ENCODE measurements at regions not wholly inside any gene's neighbourhood (a gene's known extent, or its start where the extent isn't known, plus 50 kb on each side); places are given as distances from the start of the nearest gene placed in this dataset.
"Not testable (repeated sequence)": the region's sequence is repeated elsewhere in the genome, so short reads cannot be mapped to it uniquely, and the experiment has no call there.

DNA sequence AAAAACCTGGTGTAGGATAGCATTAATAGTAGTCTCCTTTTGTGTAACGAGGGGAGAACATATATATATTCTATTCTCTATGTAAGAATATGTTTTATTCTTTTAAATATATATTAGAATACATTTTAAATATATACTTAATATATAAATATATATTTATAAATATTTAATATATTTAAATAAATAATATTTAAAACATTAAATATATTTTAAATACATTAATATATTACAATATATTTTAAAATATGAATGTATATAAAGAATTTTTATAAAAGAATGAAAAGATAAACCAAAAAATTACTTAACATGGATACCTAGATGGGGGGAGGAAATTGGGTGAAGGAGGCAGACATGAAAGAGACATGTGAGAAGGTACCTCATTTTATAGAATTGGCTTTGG is 53.0 kb upstream of the ZNF831 start:
- no peaks in the 10 kb centered on the region for H3K27me3 Mint-ChIP-seq
- H3K36me3 Mint-ChIP-seq: no peaks in the 10 kb centered on the region
- H3K27ac Mint-ChIP-seq: no peak overlapping the region
- DNase-seq: no peak
- no peaks in the 10 kb centered on the region for H3K4me1 Mint-ChIP-seq (ENCODE audit: low read depth)
- peaks cover 2% of the 10 kb centered on the region for H3K9me3 Mint-ChIP-seq
- POLR2A ChIA-PET: no interaction called here
- intact Hi-C loops (cut with micrococcal nuclease): no loop called here
- CTCF ChIA-PET: interaction anchor here (0.8 to 1.9 kb wide), 3 partner anchors 8 to 97 kb away, joined by 4 to 8 read pairs (median 5); no protein-coding TSS in a partner anchor
- H3K4me3 Mint-ChIP-seq: no peak overlapping the region

DNA sequence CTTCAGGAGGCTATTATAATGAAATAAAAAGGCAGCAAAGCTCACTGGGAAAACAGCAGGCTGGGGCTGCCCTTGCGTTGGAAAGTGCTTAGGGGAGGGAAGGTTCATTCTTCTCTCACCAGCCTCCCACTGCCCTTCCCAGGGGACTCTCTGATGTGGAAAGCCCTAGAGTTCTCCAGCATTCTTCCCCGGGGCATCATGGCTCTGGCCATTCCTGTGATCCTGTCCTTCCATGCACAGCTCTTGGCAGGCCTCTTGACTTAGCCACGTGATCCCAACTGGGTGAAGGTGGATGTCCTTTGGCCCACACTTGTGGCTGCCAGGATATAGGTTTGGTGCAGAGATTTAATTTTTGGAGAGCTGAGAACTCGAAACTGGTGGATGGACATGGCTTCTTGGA is 58.0 kb upstream of the ZNF831 start:
- Mint-ChIP-seq H3K36me3 (no peaks in the 10 kb centered on the region), H3K4me1 (ENCODE audit: low read depth) (peaks cover 13% of the 10 kb centered on the region), H3K27ac (no peak overlapping the region), H3K27me3 (no peaks in the 10 kb centered on the region), H3K9me3 (no peaks in the 10 kb centered on the region), H3K4me3 (no peak overlapping the region)
- CTCF ChIA-PET: interaction anchor here (0.8 to 3.5 kb wide), 3 partner anchors 102 to 350 kb away, joined by 4 to 13 read pairs (median 5); no protein-coding TSS in a partner anchor
- POLR2A ChIA-PET: interaction anchor here (1.9 kb wide), 1 partner anchor 102 kb away, joined by 5 read pairs; no protein-coding TSS in a partner anchor
- no peak for DNase-seq
- intact Hi-C loops (cut with micrococcal nuclease): no loop called here

DNA sequence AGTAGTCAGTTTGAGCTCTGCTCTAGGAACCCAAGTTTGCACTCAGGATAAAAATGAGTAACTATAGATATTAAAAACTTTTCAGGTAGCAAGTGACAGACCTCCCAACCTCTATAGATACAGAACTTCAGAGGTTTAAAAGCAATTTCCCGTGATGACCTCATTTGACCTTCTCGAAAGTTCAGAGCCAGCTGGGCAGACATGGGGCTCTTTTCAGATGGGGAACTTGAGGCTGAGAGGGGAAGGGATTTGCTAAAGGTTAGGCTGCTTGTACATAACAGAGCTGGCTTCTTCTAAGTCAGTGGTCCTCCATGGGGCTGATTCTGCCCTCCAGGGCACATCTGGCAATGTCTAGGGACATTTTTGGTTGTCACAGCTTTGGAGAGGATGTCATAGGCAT is 58.8 kb upstream of the ZNF831 start:
- ChIA-PET POLR2A (no interaction called here), CTCF (interaction anchor here (2.2 to 3.5 kb wide), 2 partner anchors 103 to 117 kb away, joined by 5 to 13 read pairs; no protein-coding TSS in a partner anchor)
- Mint-ChIP-seq H3K27me3 (no peaks in the 10 kb centered on the region), H3K9me3 (no peaks in the 10 kb centered on the region), H3K4me1 (ENCODE audit: low read depth) (peaks cover 13% of the 10 kb centered on the region), H3K36me3 (no peaks in the 10 kb centered on the region), H3K4me3 (no peak overlapping the region), H3K27ac (no peak overlapping the region)
- intact Hi-C loops (cut with micrococcal nuclease): loop anchor here (5.0 kb wide), 1 partner anchor 42 kb away; no protein-coding TSS in a partner anchor
- no peak for DNase-seq

DNA sequence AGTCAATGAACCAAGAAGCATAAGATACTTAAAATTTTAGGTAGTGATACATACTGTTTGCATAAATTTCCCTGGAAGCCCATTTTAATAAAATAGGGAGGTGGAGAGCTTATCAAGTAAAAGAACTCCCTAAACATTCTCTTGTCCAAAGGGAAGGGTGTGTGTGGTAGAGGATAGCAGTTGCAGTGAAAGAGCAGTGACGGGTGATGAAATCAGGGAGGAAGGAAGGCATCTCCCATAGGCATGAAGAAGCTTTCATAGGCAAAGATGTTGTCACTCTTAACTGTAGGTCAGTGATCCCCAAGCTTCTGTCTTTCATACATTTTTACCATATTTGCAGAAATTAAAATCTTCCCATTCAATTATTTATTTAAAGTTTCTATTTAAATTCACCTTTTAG is 60.0 kb upstream of the ZNF831 start:
- intact Hi-C loops (cut with micrococcal nuclease): loop anchor here (2.0 to 5.0 kb wide), 3 partner anchors 19 to 63 kb away; no protein-coding TSS in a partner anchor
- H3K27ac Mint-ChIP-seq: no peak overlapping the region
- H3K4me3 Mint-ChIP-seq: no peak overlapping the region
- H3K36me3 Mint-ChIP-seq: no peaks in the 10 kb centered on the region
- no peaks in the 10 kb centered on the region for H3K27me3 Mint-ChIP-seq
- POLR2A ChIA-PET: interaction anchor here (0.8 to 2.0 kb wide), 2 partner anchors 9 to 18 kb away, joined by 3 to 7 read pairs; no protein-coding TSS in a partner anchor
- H3K4me1 Mint-ChIP-seq (ENCODE audit: low read depth): peaks cover 13% of the 10 kb centered on the region
- CTCF ChIA-PET: interaction anchor here (1.2 to 3.5 kb wide), 5 partner anchors 16 to 299 kb away, joined by 3 to 15 read pairs (median 8); no protein-coding TSS in a partner anchor
- no peak for DNase-seq
- H3K9me3 Mint-ChIP-seq: no peaks in the 10 kb centered on the region

DNA sequence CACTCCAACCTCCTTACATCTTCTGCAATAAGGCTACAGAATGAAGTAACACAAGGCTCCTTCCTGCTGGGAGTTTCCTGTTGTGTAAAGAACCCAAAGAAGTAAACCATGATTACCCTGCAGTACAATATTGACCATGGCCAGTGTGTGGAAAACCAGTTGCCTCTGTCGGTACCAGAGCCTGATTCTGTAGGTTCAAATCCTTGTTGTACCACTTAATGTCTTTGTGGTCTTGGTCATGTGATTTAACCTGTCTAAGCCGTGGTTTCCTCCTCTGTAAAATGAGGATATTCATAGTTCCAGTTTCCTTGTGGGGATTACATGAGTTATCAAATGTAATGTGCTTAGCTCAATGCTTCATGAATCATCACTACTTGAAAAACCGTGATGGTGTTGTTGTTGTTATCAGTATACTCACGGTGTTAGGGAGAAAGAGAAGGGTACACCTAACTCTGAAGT is 60.3 kb upstream of the PRELID3B start:
- DNase-seq: no peak
- intact Hi-C loops (cut with micrococcal nuclease): loop anchor here (2.0 to 5.0 kb wide), 3 partner anchors 20 to 64 kb away; no protein-coding TSS in a partner anchor
- H3K4me3 Mint-ChIP-seq: no peak overlapping the region
- H3K9me3 Mint-ChIP-seq: no peaks in the 10 kb centered on the region
- POLR2A ChIA-PET: interaction anchor here (2.0 kb wide), 1 partner anchor 19 kb away, joined by 7 read pairs; no protein-coding TSS in a partner anchor
- peak overlapping the region; percentile 18 for H3K27ac Mint-ChIP-seq
- H3K36me3 Mint-ChIP-seq: no peaks in the 10 kb centered on the region
- CTCF ChIA-PET: interaction anchor here (0.9 to 3.5 kb wide), 6 partner anchors 15 to 300 kb away, joined by 3 to 15 read pairs (median 6); no protein-coding TSS in a partner anchor
- peaks cover 13% of the 10 kb centered on the region for H3K4me1 Mint-ChIP-seq (ENCODE audit: low read depth)
- no peaks in the 10 kb centered on the region for H3K27me3 Mint-ChIP-seq

DNA sequence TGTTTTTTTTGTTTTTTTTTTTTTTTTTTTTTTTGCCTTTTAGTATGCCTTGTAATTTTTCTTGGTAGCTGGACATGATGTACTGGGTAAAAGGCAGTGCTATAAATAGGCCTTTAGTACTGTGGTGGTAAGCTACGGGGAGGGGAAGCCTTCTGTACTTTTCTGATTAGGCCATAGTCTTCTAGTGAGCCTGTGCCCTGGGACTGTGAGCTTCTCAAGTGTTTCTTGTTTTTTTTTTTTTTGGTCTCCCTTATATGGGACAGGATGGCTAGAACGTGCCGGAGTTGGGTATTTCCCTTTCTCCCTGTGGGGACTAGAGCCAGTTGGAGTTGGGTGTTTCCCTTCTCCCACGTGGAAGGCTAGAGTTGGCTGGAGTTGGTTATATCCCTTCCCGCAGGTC is 59.4 kb upstream of the PRELID3B start:
- ChIA-PET POLR2A (interaction anchor here (2.0 kb wide), 1 partner anchor 20 kb away, joined by 7 read pairs; no protein-coding TSS in a partner anchor), CTCF (interaction anchor here (0.5 to 3.5 kb wide), 6 partner anchors 14 to 302 kb away, joined by 3 to 15 read pairs (median 6); no protein-coding TSS in a partner anchor)
- DNase-seq: no peak
- intact Hi-C loops (cut with micrococcal nuclease): loop anchor here (2.0 to 5.0 kb wide), 3 partner anchors 21 to 65 kb away; no protein-coding TSS in a partner anchor
- Mint-ChIP-seq H3K9me3 (no peaks in the 10 kb centered on the region), H3K36me3 (no peaks in the 10 kb centered on the region), H3K4me3 (no peak overlapping the region), H3K27me3 (no peaks in the 10 kb centered on the region), H3K4me1 (ENCODE audit: low read depth) (peaks cover 13% of the 10 kb centered on the region), H3K27ac (no peak overlapping the region)

DNA sequence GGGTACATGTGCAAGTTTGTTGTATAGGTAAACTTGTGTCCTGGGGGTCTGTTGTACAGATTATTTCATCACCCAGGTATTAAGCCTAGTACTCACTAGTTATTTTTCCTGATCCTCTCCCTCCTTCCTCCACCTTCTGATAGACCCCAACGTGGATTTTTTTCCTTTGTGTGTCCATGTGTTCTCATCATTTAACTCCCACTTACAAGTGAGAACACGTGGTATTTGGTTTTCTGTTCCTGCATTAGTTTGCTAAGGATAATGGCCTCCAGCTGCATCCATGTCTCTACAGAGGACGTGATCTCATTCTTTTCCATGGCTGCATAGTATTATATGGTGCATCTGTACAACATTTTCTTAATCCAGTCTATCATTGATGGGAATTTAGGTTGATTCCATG is 57.3 kb upstream of the PRELID3B start:
- CTCF ChIA-PET, H3K27me3 Mint-ChIP-seq, H3K4me3 Mint-ChIP-seq, POLR2A ChIA-PET, DNase-seq, H3K9me3 Mint-ChIP-seq, H3K36me3 Mint-ChIP-seq, H3K27ac Mint-ChIP-seq: not testable (repeated sequence)
- intact Hi-C loops (cut with micrococcal nuclease): loop anchor here (5.0 kb wide), 1 partner anchor 47 kb away; no protein-coding TSS in a partner anchor
- peaks cover 13% of the 10 kb centered on the region for H3K4me1 Mint-ChIP-seq (ENCODE audit: low read depth)

DNA sequence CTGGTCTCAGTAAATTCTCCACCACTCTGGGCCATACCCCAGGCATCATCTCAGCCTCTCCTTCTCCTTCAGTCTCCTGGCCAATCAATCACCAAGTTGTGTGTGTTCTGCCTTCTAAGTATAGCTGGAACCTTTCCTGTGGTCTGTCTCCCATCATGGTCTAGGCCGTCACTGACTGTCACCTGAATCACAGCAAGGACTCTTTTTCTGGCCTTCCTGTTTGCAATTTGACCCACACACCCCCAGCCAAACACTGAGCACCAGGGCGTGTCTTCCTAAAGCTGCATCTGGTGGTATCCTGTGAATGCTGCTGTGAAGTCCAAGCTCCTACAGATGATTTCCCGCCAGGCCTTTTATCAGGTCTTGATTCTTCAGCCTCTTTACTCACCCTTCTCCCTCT is 52.6 kb upstream of the PRELID3B start:
- ChIA-PET CTCF (interaction anchor here (1.6 to 1.9 kb wide), 2 partner anchors 12 to 113 kb away, joined by 5 to 12 read pairs; no protein-coding TSS in a partner anchor), POLR2A (no interaction called here)
- no peaks in the 10 kb centered on the region for H3K9me3 Mint-ChIP-seq
- H3K27ac Mint-ChIP-seq: no peak overlapping the region
- no peaks in the 10 kb centered on the region for H3K27me3 Mint-ChIP-seq
- no peaks in the 10 kb centered on the region for H3K4me1 Mint-ChIP-seq (ENCODE audit: low read depth)
- H3K36me3 Mint-ChIP-seq: no peaks in the 10 kb centered on the region
- no peak overlapping the region for H3K4me3 Mint-ChIP-seq
- no peak for DNase-seq
- intact Hi-C loops (cut with micrococcal nuclease): no loop called here

DNA sequence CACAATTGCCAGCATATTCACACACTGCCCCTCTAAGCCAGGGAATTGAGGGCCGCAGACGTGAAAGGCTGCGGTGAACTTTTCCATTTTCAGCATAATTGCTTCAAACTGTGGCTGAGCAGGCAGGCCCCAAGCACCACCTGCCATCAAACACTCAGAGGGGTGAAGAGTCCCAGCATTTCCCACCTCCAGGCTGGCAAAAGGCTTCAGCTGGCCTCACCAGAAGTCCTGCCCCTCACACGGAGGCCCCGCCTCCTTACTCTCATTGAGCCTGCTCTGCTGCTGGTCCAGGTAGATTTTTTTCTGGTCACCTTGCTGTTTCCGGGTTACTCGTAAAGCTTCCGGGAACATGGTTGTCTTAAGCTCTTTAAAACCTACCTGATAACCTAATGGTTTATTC is 52.0 kb upstream of the PRELID3B start:
- intact Hi-C loops (cut with micrococcal nuclease): no loop called here
- Mint-ChIP-seq H3K4me1 (ENCODE audit: low read depth) (no peaks in the 10 kb centered on the region), H3K36me3 (no peaks in the 10 kb centered on the region), H3K4me3 (no peak overlapping the region), H3K27me3 (no peaks in the 10 kb centered on the region), H3K27ac (no peak overlapping the region), H3K9me3 (no peaks in the 10 kb centered on the region)
- CTCF ChIA-PET: interaction anchor here (0.7 to 1.9 kb wide), 2 partner anchors 113 to 129 kb away, joined by 3 to 12 read pairs; no protein-coding TSS in a partner anchor
- POLR2A ChIA-PET: no interaction called here
- no peak for DNase-seq
